ENCODE measurements at regions not wholly inside any gene's neighbourhood (a gene's known extent, or its start where the extent isn't known, plus 50 kb on each side); places are given as distances from the start of the nearest gene placed in this dataset.

- intact Hi-C loops (cut with DNase I; ENCODE audit: low total_unique reads), result no loop called here
- no peaks in the 10 kb centered on the region for H3K9me3 ChIP-seq
- no peak overlapping the region for H3K27ac ChIP-seq
- no peaks in the 10 kb centered on the region for H3K36me3 ChIP-seq
- H3K4me3 ChIP-seq, result no peak overlapping the region
- DNase-seq, result no peak
- H3K4me1 ChIP-seq, result no peaks in the 10 kb centered on the region
- TF ChIP-seq CTCF (IDR thresholded peaks at IDR 0.05) (no peak), POLR2A (IDR thresholded peaks at IDR 0.05) (no peak)
- H3K27me3 ChIP-seq, result no peaks in the 10 kb centered on the region
Observed at GRCh38 chr6:113539623-113540022, 317.5 kb upstream of the MARCKS start.

GRCh38 chr6:113540466-113540865 lies 316.7 kb upstream of the MARCKS start:
- H3K4me3 ChIP-seq, result no peak overlapping the region
- H3K27ac ChIP-seq, result no peak overlapping the region
- no peaks in the 10 kb centered on the region for H3K9me3 ChIP-seq
- H3K27me3 ChIP-seq, result no peaks in the 10 kb centered on the region
- no peaks in the 10 kb centered on the region for H3K36me3 ChIP-seq
- H3K4me1 ChIP-seq, result no peaks in the 10 kb centered on the region
- DNase-seq, result no peak
- TF ChIP-seq POLR2A (IDR thresholded peaks at IDR 0.05), result no peak
- TF ChIP-seq CTCF (IDR thresholded peaks at IDR 0.05), result no peak
- intact Hi-C loops (cut with DNase I; ENCODE audit: low total_unique reads), result no loop called here

GRCh38 chr6:113551168-113551567 lies 306.0 kb upstream of the MARCKS start:
- Histone ChIP-seq H3K4me3 (no peak overlapping the region), H3K4me1 (no peaks in the 10 kb centered on the region), H3K27me3 (no peaks in the 10 kb centered on the region), H3K36me3 (no peaks in the 10 kb centered on the region), H3K27ac (no peak overlapping the region), H3K9me3 (no peaks in the 10 kb centered on the region)
- TF ChIP-seq POLR2A (IDR thresholded peaks at IDR 0.05) (no peak), CTCF (IDR thresholded peaks at IDR 0.05) (no peak)
- no peak for DNase-seq
- intact Hi-C loops (cut with DNase I; ENCODE audit: low total_unique reads), result no loop called here

- intact Hi-C loops (cut with DNase I; ENCODE audit: low total_unique reads), result no loop called here
- Histone ChIP-seq H3K27ac (no peak overlapping the region), H3K27me3 (no peaks in the 10 kb centered on the region), H3K9me3 (no peaks in the 10 kb centered on the region), H3K4me1 (peaks cover 0 to 3% of the 10 kb centered on the region in 2 donors), H3K36me3 (no peaks in the 10 kb centered on the region), H3K4me3 (no peak overlapping the region)
- TF ChIP-seq POLR2A (IDR thresholded peaks at IDR 0.05), result no peak
- no peak for DNase-seq
Observed at GRCh38 chr6:113556775-113557174, 300.4 kb upstream of the MARCKS start.

- no peak overlapping the region for H3K4me3 ChIP-seq
- no peaks in the 10 kb centered on the region for H3K27me3 ChIP-seq
- H3K27ac ChIP-seq, result no peak overlapping the region
- DNase-seq, result no peak
- TF ChIP-seq CTCF (IDR thresholded peaks at IDR 0.05), result no peak
- no peak for TF ChIP-seq POLR2A (IDR thresholded peaks at IDR 0.05)
- H3K36me3 ChIP-seq, result no peaks in the 10 kb centered on the region
- intact Hi-C loops (cut with DNase I; ENCODE audit: low total_unique reads), result no loop called here
- H3K4me1 ChIP-seq, result peaks cover 0 to 3% of the 10 kb centered on the region in 2 donors
- H3K9me3 ChIP-seq, result no peaks in the 10 kb centered on the region
Observed at GRCh38 chr6:113558431-113558830, 298.7 kb upstream of the MARCKS start.

- DNase-seq, result no peak
- Histone ChIP-seq H3K4me3 (no peak overlapping the region), H3K9me3 (no peaks in the 10 kb centered on the region), H3K36me3 (no peaks in the 10 kb centered on the region), H3K27me3 (no peaks in the 10 kb centered on the region), H3K27ac (no peak overlapping the region), H3K4me1 (peaks cover 0 to 3% of the 10 kb centered on the region in 2 donors)
- TF ChIP-seq CTCF (IDR thresholded peaks at IDR 0.05) (no peak), POLR2A (IDR thresholded peaks at IDR 0.05) (no peak)
- intact Hi-C loops (cut with DNase I; ENCODE audit: low total_unique reads), result no loop called here
Observed at GRCh38 chr6:113558966-113559365, 298.2 kb upstream of the MARCKS start.
